Omental fat pad (tissue), 3 donors: ENCODE measurements at regions not wholly inside any gene's neighbourhood (a gene's known extent, or its start where the extent isn't known, plus 50 kb on each side); places are given as distances from the start of the nearest gene placed in this dataset.

Source experiments
- ATAC-seq: fragments of 150-250 bp; one replicate; pipeline ENCODE4 v1.9.1; 2016; ENCODE audit warnings: mild to moderate bottlenecking, moderate library complexity; ENCODE audit not compliant: low FRiP score
- DNase-seq: peaks from one replicate; pipeline ENCODE4 v3.0.0-alpha.2; 2019; ENCODE audit warnings: low spot score
- TF ChIP-seq, protein P1 (sequence below), 3 donors: fragments of 450-650 bp; IDR thresholded peaks; one replicate each; pipeline ENCODE4 v1.5.1; 2016 to 2017; ENCODE audit warnings: antibody characterized with exemption in 3 of 3, mild to moderate bottlenecking in 3 of 3, moderate library complexity in 2 of 3

DNA sequence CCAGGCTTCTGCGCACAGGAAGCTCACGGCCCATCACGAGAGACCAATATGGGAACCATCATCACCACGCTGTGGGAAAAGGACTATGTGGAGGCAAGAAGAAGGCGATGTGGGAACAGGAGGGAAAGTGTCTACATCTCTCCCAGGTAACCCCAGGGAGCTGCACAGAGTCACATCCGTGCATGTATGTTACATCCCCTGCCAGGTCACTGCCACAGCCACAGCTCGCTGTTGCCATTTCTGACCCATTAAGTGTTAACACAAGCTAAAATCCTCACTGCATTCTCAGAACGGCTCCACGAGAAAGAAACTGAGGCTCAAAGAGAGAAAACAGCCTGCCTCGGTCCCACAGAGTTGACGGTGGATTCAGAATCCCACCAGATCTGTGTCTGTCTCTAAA is 319.1 kb downstream of the FOXL1 start:
- DNase-seq (no peak), ATAC-seq (no peak)
- TF ChIP-seq, protein P1, sequence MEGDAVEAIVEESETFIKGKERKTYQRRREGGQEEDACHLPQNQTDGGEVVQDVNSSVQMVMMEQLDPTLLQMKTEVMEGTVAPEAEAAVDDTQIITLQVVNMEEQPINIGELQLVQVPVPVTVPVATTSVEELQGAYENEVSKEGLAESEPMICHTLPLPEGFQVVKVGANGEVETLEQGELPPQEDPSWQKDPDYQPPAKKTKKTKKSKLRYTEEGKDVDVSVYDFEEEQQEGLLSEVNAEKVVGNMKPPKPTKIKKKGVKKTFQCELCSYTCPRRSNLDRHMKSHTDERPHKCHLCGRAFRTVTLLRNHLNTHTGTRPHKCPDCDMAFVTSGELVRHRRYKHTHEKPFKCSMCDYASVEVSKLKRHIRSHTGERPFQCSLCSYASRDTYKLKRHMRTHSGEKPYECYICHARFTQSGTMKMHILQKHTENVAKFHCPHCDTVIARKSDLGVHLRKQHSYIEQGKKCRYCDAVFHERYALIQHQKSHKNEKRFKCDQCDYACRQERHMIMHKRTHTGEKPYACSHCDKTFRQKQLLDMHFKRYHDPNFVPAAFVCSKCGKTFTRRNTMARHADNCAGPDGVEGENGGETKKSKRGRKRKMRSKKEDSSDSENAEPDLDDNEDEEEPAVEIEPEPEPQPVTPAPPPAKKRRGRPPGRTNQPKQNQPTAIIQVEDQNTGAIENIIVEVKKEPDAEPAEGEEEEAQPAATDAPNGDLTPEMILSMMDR (IDR thresholded peaks at IDR 0.05) = no peak

DNA sequence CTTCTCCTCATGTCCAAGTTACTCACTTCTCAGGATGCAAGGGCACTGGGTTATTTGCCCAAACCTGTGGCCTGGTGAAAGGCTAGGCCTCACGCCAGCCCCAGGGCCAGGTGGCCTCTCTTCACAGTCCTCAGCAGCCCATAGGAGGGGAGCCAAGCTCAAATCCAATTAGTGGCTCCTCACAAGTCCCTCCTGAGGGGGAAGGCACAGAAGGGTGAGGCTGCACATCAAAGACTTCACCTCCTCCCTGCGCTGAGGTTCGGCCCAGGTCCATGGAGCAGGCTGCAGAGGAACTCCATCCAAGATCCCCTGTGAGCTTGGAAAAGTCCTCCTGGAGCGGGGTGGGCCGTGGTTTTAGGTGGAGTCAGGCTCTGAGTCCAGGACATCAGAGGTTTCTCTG is 320.0 kb downstream of the FOXL1 start:
- no peak for ATAC-seq
- no peak for DNase-seq
- TF ChIP-seq, protein P1 (IDR thresholded peaks at IDR 0.05) = no peak

DNA sequence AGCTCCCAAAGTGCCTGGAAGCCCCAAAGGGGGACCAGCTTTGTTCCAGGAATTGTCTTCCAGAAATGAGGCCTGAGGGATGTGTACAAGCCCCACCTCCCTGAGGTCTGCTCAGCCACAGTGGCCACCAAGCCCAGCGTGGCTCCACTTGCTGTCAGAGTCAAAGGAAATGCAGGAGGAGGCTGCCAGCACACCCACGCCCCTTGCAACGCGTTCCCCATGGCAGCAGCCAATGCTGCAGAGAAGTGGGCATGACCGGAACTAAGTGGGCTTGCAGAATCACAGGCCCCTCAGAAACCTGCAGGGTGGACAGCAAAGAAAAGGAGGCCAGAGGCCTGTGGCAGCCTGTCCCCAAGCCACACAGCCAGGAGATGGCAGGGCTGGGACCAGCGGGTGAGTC is 320.8 kb downstream of the FOXL1 start:
- TF ChIP-seq, protein P1 (IDR thresholded peaks at IDR 0.05) = no peak
- DNase-seq (no peak), ATAC-seq (no peak)

DNA sequence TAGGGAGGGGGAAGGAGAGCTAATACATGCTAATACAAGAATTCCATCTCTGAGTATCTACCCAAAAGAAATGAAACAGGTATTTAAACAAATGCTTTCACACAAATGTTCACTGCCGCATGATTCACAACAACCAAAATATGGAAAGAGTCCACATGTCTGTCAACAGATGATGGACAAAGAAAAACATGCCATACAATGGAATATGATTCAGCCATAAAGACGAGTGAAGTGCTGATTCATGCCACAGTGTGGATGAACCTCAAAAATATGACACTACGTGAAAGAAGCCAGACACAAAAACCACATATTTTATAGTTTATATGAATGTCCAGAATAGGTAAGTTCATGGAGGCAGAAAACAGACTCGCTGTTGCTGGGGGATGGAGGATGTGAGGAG is 321.4 kb downstream of the FOXL1 start:
- DNase-seq (no peak), ATAC-seq (no peak)
- TF ChIP-seq, protein P1 (IDR thresholded peaks at IDR 0.05) = no peak

DNA sequence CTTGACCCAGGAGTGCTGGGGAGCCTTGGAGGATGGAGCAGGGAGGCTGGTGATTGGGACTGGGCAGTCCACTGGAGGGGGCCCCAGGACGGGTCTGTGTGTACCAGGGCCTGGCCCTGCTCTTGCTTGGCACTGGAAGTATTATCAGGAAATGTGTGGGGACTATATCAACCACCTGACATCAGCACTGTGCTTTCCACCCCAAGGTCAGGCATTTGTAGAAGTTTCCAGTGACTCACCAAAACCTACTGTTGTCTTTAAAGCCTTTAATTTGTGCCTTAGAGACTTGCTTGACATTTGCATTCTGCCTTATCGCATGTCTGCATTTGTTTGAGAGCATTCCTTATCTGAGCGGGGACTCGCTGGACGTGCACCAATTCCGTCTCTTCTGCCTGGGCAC is 323.1 kb downstream of the FOXL1 start:
- ATAC-seq (no peak), DNase-seq (no peak)
- TF ChIP-seq, protein P1 (IDR thresholded peaks at IDR 0.05) = no peak

DNA sequence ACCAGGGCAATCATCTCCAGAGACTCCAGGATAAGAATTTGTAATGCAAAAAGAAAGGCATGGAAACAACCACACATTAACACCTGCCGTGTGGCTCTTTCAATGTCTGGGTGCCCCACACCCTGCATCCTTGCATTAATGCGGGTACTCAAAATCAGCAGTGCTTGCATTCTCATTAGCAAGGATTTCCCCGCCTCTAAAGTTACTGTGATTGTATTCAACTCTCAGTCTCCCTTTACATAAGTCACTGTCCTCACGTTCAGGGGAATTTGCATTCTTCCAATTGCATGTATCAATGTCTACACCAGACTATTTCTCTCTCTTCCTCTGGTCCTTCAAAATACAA is 324.3 kb downstream of the FOXL1 start:
- DNase-seq (no peak), ATAC-seq (no peak)
- TF ChIP-seq, protein P1 (IDR thresholded peaks at IDR 0.05) = no peak

DNA sequence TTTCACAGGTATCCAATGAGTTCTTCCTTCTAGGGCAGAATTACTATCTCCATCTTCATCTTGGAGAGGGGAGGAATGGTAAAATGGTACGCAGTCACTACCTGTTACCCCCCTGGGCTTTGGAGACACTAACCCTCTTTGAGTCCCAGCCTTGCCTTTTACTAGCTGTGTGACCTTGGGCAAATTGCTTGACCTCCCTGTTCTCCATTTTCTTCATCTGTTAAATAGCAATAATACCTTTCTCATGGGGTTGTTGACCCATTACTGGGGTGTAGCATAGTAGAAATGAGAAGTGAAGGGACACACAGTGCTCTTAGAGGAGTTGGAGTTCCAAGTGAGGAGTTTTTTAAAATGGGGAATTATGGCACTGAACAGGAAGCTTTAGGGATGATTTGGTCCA is 324.7 kb downstream of the FOXL1 start:
- ATAC-seq = no peak

More for the DNA sequence above, 324.7 kb downstream of the FOXL1 start:
- no peak for DNase-seq
- TF ChIP-seq, protein P1 (IDR thresholded peaks at IDR 0.05) = no peak
